Glomerular endothelial cell (primary cell): ENCODE measurements at regions not wholly inside any gene's neighbourhood (a gene's known extent, or its start where the extent isn't known, plus 50 kb on each side); places are given as distances from the start of the nearest gene placed in this dataset.
"Not testable (repeated sequence)": the region's sequence is repeated elsewhere in the genome, so short reads cannot be mapped to it uniquely, and the experiment has no call there.

Experiments
- DNase-seq: peaks from one replicate; pipeline ENCODE4 v3.0.0-alpha.2; 2011; ENCODE audit warnings: low read depth, low spot score; ENCODE audit errors: extremely low read depth

GRCh38 chr13:39803156-39803555 lies 147.7 kb downstream of the COG6 start:
- no peak for DNase-seq

GRCh38 chr13:39803851-39804250 lies 148.4 kb downstream of the COG6 start:
- DNase-seq: no peak

GRCh38 chr13:39804332-39805210 lies 149.1 kb downstream of the COG6 start:
- no peak for DNase-seq

GRCh38 chr13:39809466-39809865 lies 154.0 kb downstream of the COG6 start:
- no peak for DNase-seq

- DNase-seq: no peak
Observed at GRCh38 chr13:39810091-39810877, 154.8 kb downstream of the COG6 start.

GRCh38 chr13:39811051-39811450 lies 155.6 kb downstream of the COG6 start:
- no peak for DNase-seq

- no peak for DNase-seq
Observed at GRCh38 chr13:39811696-39812095, 156.2 kb downstream of the COG6 start.

- DNase-seq: peak; percentile 18
Observed at GRCh38 chr13:39815345-39816111, 160.1 kb downstream of the COG6 start.

- DNase-seq: no peak
Observed at GRCh38 chr13:39816936-39817335, 161.5 kb downstream of the COG6 start.

- no peak for DNase-seq
Observed at GRCh38 chr13:39818953-39819352, 163.5 kb downstream of the COG6 start.

GRCh38 chr13:39820606-39821005 lies 165.1 kb downstream of the COG6 start:
- DNase-seq: no peak

GRCh38 chr13:39821977-39822376 lies 166.5 kb downstream of the COG6 start:
- DNase-seq: no peak

- DNase-seq: no peak
Observed at GRCh38 chr13:39822437-39822836, 167.0 kb downstream of the COG6 start.

GRCh38 chr13:39823063-39823713 lies 167.7 kb downstream of the COG6 start:
- no peak for DNase-seq

GRCh38 chr13:39825886-39826285 lies 170.4 kb downstream of the COG6 start:
- no peak for DNase-seq

GRCh38 chr13:39835253-39835652 lies 179.8 kb downstream of the COG6 start:
- no peak for DNase-seq

GRCh38 chr13:39836038-39836437 lies 180.6 kb downstream of the COG6 start:
- no peak for DNase-seq

- not testable (repeated sequence) for DNase-seq
Observed at GRCh38 chr13:39837866-39838265, 182.4 kb downstream of the COG6 start.

- no peak for DNase-seq
Observed at GRCh38 chr13:39840201-39840600, 184.7 kb downstream of the COG6 start.

GRCh38 chr13:39847336-39847735 lies 191.9 kb downstream of the COG6 start:
- no peak for DNase-seq

GRCh38 chr13:39855236-39855635 lies 199.8 kb downstream of the COG6 start:
- no peak for DNase-seq
